Spleen (tissue), 7 donors: ENCODE measurements at regions not wholly inside any gene's neighbourhood (a gene's known extent, or its start where the extent isn't known, plus 50 kb on each side); places are given as distances from the start of the nearest gene placed in this dataset.

Experiments
- POLR2A ChIP-seq, 3 donors: fragments of 450-650 bp; IDR thresholded peaks; one replicate each; pipeline ENCODE4 v1.5.1; 2017; ENCODE audit warnings: antibody characterized with exemption in 3 of 3, mild to moderate bottlenecking in 1 of 3
- POLR2AphosphoS5 ChIP-seq, 3 donors: sonication (generic); formaldehyde crosslinking; IDR thresholded peaks; one replicate each; pipeline ENCODE4 v1.5.1; 2017; ENCODE audit warnings: antibody characterized with exemption in 3 of 3
- TF ChIP-seq, protein P1 (sequence below), 11 experiments: fragments of 200-600 bp in 7 of 11; fragments of 450-650 bp in 4 of 11; sonication (generic) in 4 of 11; IDR thresholded peaks in 8 of 11; conservative IDR thresholded peaks in 3 of 11; 1 replicate in 7 of 11; 2 replicates in 4 of 11; pipeline versions ENCODE4 v1.4.0 to v1.8.0; 2016 to 2021; ENCODE audit warnings: antibody characterized with exemption in 11 of 11, inconsistent platforms in 4 of 11, mild to moderate bottlenecking in 1 of 11
- donor health status: DM: no; HTN: no; CAD: no; lungs with moderate emphysema.
- donor health status: DM: no; HTN: no; CAD: no.
- donor health status: DM: no; HTN: no; CAD: no.

DNA sequence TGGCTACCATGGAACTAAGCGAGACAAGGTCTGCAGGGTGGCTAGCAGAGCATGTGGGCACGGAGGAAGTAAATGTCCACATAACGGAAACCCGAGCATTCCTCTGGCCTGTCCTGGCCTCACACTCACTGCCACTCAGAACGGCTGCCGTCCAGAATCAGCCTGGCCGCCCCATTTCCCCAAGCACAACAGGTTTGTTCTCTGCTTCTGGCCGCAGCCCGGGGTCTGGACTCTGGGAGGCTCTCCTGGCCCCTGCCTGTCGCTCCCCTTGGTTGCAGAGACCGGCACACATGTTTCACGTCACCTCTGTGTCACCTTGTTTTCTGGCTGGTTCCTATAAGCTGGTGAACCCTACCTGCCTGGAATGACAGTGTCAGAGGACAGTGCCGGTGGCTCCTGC is 69.3 kb downstream of the GLI2 start:
- TF ChIP-seq, protein P1, sequence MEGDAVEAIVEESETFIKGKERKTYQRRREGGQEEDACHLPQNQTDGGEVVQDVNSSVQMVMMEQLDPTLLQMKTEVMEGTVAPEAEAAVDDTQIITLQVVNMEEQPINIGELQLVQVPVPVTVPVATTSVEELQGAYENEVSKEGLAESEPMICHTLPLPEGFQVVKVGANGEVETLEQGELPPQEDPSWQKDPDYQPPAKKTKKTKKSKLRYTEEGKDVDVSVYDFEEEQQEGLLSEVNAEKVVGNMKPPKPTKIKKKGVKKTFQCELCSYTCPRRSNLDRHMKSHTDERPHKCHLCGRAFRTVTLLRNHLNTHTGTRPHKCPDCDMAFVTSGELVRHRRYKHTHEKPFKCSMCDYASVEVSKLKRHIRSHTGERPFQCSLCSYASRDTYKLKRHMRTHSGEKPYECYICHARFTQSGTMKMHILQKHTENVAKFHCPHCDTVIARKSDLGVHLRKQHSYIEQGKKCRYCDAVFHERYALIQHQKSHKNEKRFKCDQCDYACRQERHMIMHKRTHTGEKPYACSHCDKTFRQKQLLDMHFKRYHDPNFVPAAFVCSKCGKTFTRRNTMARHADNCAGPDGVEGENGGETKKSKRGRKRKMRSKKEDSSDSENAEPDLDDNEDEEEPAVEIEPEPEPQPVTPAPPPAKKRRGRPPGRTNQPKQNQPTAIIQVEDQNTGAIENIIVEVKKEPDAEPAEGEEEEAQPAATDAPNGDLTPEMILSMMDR (IDR thresholded peaks at IDR 0.05 in 8 of 11, conservative IDR thresholded peaks at IDR 0.05 in 3 of 11), result no peak
- TF ChIP-seq POLR2AphosphoS5 (IDR thresholded peaks at IDR 0.05) (no peak), POLR2A (IDR thresholded peaks at IDR 0.05) (no peak)
